HG02870 (cell line): ENCODE measurements at regions not wholly inside any gene's neighbourhood (a gene's known extent, or its start where the extent isn't known, plus 50 kb on each side); places are given as distances from the start of the nearest gene placed in this dataset.
A peak's percentile ranks its signal among the peaks of the same experiment; 100 is the strongest.

ENCODE experiments used
- ATAC-seq: cut with Tn5 transposase; IDR thresholded peaks from one replicate; pipeline ENCODE4 v1.9.1; 2021; ENCODE audit warnings: mild to moderate bottlenecking, moderate library complexity; ENCODE audit not compliant: unreplicated experiment

DNA sequence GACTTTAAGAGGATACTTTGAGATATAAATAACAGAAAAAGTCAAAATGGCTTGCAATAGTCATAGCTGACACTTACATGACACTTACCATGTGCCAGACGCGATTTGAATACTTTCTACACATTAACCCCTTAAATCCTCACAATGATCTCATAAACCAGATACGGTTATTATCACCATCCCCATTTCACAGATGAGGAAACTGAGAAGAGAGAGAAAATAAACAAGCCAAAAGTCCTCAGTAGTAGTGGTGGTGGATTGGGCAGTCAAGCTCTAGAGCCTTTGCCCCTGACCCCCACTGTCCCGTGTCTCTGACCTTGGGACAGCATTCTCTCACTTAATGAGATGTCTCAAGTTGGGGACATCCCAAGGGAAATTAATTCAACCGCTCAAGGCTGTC, 105.2 kb upstream of the TAF1B start:
- no peak for ATAC-seq

DNA sequence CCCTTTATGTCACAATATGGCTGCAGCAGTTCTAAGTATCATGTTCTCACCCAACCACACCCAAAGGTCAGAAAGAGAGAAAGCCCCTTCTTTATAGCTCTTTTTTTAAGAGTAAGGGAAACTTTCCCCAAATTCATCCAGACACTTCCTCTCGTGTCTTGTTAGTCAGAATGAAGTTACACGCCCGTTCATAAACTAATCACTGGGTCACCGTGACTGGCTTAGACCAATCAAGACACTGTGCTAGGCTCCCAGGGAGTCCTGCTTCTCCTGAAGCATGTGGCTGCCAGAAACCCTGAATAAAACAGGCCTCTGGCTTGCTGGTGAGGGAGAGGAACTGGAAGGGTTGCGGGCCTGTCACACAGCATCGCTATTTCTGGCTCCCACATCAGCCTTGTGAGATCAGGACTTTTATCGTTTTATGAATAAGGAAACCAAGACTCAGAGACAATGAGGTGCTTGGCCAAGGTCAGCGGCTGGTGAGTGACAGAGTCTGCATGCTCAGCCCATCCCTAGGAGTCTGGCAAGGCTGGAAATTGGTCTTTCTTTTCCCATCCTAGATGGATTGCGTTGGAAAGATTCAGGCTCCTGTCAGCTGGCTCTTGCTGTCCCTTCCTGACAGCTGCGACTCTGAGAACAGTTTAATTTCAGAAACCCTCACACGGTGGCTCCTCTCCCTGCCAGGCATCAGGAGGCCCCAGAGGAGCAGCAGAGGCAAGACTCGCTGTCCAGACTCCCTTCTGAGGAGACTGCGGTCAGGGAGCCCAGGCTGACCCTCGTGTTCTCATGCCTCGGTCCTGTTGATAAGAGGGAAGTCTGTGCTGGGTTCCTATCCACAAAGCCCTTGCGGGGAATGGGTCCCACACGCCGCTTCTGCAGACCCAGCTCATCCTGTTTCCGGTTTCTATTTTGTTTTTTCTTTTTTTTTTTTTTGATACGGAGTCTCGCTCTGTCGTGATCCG, 104.5 kb upstream of the TAF1B start:
- ATAC-seq: no peak

DNA sequence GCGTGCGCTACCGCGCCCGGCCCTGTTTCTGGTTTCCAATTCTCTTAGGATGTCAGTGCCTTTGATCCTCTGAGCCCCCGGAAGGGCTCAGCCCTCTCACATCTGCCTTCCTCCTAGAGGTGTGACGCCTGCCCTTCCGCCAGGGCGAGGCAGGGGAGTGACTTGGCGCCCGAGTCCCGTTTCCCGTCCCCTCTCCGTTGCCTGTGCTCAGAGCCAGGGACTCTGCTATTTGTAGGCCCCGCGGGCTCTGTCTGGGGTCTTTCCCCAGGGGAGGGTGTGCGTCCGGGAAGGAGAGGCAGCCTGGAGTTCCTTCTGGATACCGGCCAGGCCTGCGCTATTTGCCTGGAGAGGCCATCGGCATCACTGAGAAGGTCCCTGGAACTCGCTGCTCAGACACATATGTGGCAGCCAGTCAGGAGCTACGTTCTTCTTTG, 103.7 kb upstream of the TAF1B start:
- no peak for ATAC-seq

DNA sequence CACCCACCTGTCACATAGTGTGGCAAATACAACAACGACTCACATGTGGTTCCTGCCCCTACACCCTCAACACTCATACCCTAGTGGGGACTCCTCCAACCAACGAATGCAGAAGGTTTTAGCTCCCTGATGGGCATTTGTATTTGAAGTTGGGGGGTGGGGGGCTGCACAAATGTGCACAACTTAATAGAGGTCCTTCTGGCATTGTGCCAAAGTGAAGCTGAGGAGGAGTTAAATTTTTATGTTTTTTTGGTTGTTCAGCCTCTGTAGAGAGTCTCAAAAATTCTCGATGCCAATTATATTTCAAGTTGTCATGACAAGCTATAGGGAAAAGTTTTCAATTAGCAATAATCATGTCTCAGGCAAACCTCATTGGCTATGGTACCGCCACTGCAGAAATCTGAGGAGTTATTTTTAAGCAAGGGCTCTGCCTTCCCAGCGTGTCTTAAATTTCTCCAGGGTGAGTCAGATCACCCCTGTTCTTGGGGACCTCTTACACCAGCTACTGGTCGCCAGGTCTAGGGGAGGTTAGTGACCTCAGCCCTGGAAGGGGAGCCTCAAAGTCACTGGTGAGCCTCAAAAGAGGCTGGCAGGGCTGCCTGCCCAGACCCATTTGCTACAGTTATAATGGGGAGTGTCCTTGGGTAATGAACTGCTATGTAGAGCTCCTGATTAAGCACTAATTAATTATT, 102.7 kb upstream of the TAF1B start:
- ATAC-seq: no peak

DNA sequence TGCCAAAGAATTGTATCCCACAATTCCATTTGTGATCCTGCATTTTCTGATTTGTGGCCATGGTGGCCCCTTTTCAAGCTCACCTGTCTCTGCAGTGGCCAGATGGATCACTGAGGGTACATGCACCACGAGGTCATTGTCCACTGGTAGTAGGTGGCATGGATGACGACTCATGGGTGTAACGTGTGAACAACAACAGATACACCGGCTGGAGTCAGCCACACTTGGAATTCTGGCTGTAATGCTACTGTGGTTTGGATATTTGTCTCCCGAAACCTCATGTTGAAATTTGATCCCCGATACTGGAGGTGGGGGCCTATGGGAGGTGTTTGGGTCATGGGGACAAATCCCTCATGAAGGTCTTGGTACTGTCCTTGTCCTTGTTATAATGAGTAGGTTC, 102.2 kb upstream of the TAF1B start:
- no peak for ATAC-seq

DNA sequence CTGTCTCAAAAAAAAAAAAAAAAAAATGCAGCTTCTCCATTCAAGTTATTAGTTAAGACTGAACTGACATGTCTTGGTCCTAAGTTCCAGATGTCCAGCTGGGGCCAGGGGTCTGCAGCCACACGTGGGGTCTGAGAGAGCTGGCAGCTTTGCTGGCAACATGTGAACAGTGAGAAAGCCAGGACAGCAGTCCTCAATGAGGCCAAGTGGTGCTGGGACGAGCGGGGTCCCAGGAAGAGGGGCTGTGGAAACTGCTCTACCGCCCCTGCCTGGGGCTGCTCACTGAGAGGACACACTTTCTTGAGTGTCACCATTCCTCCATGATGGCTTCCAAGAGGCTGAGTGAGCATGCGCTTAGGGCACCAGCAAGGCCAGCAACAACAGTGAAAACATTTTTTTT, 100.7 kb upstream of the TAF1B start:
- no peak for ATAC-seq

DNA sequence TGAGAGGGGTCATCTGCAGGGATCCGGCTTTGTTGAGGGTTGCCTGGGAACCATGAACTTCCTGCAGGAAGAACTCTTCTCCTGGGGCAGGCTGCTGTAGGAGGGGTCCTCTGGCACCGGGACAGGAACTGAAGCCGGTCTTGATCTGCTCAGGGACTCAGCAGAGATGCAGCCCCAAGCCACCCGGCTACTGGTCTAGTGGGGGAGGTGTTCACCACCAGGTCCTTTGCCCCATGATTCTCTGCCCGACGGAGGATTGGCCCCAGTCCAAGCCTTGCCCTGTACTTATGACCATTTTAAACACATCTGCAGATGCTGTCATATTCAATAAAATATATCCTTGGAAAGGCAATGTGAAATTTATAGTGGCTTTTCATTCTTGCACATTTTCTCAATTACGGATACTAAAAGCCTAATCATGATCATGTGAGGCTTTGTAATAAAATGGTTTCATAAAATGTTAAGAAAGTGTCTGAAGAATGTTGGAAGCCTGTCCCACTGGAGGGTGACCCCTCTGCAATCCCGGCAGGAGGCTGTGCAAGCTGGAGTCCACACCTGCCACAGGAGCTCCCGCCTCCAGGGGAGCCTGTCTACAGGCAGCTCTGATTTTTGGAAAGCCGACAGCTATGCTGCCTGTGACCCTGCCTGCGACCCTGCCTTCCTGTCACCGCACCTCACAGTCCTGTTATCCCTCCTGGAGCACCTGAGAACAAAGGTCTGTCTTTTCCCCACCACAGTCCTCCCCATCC, 98.8 kb upstream of the TAF1B start:
- no peak for ATAC-seq

DNA sequence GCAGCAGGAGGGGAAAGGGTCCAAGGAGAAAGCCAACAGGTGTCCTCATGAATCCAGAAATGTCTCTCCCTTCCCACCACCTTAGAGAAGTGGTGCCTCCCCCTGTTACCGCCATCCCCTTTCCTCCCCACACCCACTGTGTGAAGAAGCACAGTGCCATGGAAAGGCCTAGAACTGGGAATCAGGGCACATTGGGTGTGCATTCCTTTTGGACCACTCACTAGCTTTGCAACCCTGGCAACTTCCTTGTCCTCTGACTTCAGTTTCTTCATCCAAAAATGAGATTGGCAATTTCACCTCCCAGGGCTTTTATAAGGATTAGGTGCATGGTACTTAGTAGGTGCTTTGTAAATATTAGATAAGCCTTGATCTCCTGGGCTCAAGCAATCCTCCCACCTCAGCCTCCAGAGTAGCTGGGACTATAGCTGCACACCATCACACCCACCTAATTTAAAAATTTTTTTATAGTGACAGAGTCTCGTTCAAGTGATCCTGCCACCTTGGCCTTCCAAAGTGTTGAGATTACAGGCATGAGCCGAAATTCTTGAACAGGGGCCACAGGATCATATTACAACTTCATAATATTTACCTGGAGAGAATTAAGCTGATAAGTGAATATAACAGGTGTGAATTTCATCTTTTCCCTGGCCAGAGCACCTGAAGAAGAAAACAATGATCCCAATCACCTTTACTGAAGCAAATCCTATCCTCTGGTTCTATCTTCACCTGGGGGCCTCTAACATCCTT, 97.9 kb upstream of the TAF1B start:
- ATAC-seq: no peak

DNA sequence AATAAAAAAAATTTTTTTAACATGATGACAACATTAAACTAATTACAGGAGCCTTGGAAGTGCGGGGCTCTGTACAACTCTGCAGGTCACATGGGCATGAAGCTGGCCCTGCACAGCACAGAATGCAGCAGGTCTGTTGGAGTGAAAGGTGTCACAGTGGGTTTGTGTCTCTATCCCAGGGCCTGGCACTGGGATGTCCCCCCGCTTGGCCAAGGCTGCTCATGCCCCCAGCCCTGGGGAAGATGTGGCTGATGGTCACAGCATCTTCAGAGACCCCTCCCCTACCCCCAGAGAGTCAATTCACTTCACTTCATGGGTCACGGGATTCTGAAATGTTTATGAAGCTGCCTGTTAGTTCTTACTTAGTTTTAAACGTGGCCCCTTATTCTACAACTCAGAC, 95.9 kb upstream of the TAF1B start:
- no peak for ATAC-seq

DNA sequence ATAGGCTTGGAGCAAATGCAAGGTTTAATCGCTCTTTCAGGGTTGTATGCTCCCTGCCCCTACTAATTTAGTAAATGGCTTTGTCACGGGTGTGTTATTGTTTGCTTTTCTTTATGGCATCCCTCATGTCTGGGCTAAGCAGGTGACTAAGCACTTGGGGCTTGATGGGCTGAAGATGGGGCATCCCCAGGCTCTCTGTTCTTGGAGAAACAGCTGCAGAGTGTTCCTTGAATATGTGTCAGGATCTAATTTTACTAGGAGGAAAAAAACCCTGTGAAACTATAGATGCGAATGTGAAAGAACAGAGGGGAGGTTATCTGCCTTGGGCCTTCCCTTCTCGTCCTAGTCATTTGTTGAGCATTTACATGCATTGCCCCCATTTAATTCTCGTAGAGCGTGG, 94.7 kb upstream of the TAF1B start:
- no peak for ATAC-seq

DNA sequence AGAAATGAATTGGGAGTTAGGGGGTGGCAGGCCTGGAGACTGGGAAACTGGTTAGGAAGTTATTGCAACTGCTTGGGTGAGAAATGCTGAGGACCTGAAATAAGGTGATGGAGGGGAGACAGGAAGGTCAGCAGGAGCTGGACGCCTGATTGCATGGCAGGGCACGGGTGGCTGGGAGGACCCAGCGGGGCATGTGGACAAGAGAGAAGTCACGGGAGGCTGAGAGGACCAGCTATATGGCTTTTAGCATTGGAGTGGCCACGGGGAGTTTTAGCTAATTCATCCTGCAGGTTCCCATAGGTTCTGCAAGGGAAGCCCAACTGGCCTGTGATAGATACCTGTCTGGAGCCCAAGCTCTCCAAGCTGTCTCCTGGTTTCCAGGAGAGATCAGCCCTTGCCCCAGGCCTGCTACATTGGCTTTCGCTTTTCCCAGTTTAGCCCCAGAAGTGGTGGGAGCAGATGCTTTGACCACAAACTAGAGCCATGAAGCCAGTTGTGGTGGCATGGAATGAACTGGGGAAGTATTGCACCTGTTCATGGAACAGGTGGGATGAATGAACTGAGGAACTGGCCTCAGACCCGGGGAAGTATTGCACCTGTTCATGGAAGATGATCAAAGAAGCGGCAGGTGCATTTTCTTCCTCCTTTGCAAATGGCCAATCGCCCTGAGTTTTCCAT, 93.6 kb upstream of the TAF1B start:
- no peak for ATAC-seq

DNA sequence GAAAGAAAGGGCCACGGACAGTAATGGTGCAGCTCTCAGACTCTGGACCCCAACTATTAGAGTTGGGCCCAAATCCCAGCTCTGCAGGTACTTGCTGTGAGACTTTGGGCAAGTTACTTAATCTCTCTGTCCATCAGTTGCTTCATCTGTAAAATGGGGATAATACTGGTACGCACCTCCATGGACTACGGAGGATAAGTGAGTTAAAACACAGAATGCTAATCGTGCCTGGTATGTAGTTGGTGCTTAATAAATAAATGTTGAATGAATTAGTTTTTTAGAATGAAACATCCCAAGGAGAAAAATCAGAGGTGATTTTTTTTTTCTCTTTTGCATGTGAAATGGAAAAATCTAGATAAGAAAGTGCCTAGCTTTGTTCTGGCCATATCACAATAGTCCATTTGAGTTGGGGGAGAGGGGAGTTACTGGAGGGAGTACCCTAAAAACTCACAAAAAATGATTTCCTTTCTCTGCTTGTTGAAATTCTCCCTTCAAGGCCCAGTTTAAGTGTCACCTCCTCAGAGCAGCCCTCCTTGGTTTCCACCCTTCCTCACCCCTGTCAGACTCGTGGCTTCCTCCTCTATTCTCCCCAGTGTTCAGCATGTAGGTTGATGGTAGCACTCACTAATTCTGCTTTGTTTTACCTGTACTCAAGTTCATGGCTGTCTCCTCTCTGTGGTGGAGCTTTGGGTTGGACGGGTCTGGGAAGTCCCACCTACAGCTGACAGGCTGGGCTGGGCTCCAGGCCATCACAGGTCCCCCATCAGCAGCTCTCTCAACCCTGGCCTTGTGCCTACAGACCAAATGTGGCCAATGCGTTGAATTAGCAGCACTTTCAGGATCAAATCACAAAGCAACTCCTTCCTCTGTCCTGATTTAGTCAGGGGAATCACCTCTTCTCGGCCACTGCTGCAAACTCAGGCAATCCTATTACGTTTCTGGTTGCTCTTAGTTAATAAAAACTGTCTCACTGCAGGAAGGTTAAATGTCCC, 92.8 kb upstream of the TAF1B start:
- no peak for ATAC-seq

DNA sequence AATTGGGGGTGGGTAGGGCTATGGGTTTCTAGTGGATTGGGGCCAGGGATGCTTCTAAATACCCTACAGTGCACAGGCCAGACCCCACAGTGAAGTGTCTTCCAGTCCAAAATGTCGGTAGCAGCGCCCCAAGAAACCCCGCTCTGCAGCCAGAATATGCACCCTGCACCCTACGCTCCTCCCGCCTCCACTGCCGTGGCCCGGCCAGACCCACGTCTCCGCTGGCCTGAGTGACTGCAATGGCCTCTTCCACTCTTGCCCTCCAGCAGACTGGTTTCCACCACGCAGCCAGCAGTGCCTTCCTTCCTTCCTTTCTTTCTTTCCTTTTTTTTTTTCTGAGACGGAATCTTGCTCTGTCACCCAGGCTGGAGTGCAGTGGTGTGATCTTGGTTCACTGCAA, 91.4 kb upstream of the TAF1B start:
- no peak for ATAC-seq

DNA sequence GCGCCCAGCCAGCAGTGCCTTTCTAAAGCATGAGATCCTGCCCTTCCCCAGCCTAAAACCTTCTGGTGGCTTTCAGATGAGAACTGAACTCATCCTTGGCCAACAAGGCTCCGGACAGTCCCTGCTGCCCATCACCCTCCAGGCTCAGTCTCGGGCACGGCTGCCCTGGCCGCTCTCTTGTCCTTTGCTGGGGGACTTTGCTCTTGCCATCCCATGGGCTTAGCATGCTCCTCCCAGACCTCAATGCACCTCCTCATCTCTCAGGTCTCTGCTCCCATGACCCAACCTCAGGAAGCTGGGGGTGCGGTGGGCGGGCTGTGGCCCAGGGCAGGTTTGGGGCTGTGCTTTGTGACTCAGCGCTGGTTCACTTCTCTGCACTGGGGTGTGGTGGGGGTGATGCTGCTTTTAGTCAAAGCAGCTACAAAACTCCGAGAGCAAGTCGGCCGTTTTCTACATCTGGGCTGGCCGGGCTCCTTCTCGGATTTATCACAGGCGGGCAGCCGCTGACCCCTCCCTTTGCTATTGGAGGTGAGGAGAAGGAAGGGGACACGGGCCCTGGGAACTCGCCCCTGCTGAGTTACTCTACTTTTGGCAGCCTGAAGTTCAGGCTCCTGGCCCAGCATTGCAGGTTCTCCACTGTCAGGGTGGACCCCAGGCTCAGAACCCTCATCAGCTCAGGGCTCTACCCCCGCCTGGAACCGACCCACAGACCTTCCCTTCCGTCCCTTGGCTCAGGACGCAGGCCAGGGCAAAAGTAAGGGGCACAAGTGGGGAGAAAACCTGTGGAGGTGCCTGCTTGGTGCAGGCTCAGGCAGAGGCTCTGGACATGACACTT, 90.6 kb upstream of the TAF1B start:
- ATAC-seq: no peak

DNA sequence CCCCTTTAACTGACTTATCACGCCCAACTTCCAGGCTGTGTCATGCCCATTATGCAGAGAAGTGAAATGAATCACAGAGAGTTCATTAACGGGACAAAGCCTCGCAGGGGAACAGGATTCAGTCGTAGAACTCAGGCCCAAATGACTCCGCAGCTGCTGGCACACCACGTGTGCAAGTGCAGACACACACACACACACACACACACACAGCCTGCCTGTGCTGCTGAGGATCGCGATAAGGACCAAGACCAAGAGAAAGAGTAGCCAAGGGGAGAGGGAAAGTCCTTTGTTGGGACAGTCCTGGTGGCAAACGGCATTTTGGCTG, 90.0 kb upstream of the TAF1B start:
- peak; percentile 60 for ATAC-seq

DNA sequence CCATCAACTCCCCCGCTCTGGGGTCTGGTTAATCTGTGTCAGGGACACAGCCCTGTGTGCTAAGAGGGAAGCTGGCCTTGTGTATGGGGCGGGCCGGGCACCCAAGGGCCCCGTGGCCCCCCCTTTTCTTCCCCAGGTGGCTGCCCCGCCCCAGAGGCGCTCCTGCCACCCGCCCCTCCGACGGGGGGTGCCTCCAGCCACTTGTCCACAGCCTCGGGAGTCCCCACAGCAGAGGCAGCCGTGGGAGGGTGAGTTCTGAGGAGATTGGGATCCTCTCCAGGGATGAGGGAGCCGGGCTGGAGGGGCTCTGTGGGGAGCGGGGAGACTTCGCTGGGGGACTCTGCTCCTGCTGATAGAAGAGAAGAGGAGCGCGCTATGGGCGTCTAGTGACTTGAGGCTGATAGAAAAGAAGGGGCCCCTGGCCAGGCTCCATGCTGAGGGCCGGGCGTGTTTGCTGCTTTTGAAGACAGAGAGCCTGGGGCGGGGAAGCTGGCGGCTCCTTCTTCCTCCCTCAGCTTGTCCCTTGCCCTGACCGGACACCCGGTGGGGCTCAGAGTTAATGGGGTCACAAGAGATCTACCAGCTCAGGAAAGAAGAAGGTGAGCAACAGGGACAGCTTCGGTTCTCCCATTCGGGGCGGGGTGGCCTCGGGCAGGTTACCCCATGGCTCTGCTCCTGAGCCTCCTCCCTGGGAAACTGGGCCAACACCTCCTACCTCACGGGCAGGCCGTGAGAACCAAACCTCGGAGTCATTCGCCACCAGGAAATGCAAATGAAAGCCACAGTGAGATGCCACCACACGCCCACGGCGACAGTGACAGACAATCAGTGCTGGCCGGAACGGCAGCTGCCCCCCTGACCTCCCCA, 89.4 kb upstream of the TAF1B start:
- no peak for ATAC-seq

DNA sequence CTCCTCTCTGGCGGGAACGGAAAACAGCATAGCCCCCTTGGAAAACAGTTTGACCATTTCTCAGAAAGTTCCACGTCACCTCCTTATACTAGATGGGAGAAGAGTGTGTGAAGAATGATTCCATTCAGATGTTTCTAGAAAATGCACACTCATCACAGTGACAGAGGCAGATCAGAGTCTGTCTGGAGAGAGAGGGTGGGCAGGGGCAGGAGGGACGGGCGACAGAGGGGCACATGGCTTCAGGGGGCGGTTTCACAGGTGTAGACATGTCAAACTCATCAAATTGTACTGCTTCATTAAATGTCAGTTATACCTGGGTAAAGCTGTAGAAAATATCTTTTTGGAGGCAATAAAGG, 88.8 kb upstream of the TAF1B start:
- no peak for ATAC-seq

DNA sequence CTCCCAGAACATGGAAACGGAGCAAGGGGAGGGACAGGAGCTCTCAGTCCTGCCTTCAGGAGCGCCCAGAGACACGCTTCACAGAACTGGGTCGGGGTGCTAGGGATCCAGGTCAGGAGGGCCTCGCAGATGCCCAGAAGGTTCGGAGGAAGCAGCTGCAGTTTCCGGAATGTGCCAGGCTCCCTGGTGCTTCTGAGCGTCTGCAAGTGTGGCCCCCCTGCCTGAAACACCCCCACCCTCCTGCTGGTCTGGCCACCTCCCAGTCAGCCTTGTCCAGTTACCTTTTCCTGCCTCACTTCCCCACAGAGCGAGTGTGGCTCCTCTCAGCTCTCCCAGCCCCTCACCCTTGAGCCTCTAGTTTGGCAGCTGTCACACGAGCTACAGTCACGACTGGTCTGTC, 88.3 kb upstream of the TAF1B start:
- no peak for ATAC-seq
